HCT116 (cell line): ENCODE measurements at regions not wholly inside any gene's neighbourhood (a gene's known extent, or its start where the extent isn't known, plus 50 kb on each side); places are given as distances from the start of the nearest gene placed in this dataset.
A peak's percentile ranks its signal among the peaks of the same experiment; 100 is the strongest.

Experiments
- ATAC-seq: fragments of 200-7000 bp; cut with Tn5 transposase; 2 replicates; pipeline ENCODE4 v1.9.1; 2020; ENCODE audit warnings: mild to moderate bottlenecking, moderate library complexity
- BruUV-seq: library from RNA; stranded (reverse); fragments of 400-500 nt; replicated peaks from 2 replicates; lab custom pipeline; 2021; lab: Mats Ljungman, UMichigan
- CTCF ChIA-PET: fragments of 300-600 bp; sonication (Branson Sonifier 250); formaldehyde crosslinking; loops from one replicate; lab custom pipeline; 2021; ENCODE audit warnings: antibody characterized with exemption; lab: Charles Lee
- POLR2A ChIA-PET: fragments of 300-600, 350-600 bp; sonication (Branson Sonifier 250); formaldehyde crosslinking; loops from one replicate; lab custom pipeline; 2021; ENCODE audit warnings: antibody characterized with exemption; lab: Charles Lee
- RAD21 ChIA-PET, 2 experiments: fragments of 300-600 bp; sonication (Branson Sonifier 250); formaldehyde crosslinking; loops; one replicate each; lab custom pipeline; 2023; ENCODE audit warnings: low total read pairs in 2 of 2; ENCODE audit not compliant: uncharacterized antibody in 2 of 2, unreplicated experiment in 2 of 2, low non-redundant PET in 1 of 2; lab: Charles Lee
- DNase-seq: peaks from one replicate; pipeline ENCODE4 v3.0.0-alpha.2; 2010; ENCODE audit warnings: low read depth, low spot score
- H2AFZ ChIP-seq: fragments of 200-600 bp; shearing (Covaris generic), sonication (generic); 2 replicates; pipeline ENCODE4 v1.6.1; 2017; ENCODE audit warnings: low read depth, mixed run types, mixed read lengths, antibody characterized with exemption, low read length; ENCODE audit not compliant: poor library complexity, severe bottlenecking
- H3K27ac ChIP-seq: 2 replicates; pipeline ENCODE4 v1.5.1; 2012; ENCODE audit warnings: low read depth, low read length
- H3K27me3 ChIP-seq: fragments of 200-600 bp; sonication (generic); 2 replicates; pipeline ENCODE4 v1.6.1; 2016; ENCODE audit warnings: mixed run types, low read length, mixed read lengths; ENCODE audit not compliant: insufficient read depth
- H3K36me3 ChIP-seq, 2 experiments: fragments of 200-500 bp in 1 of 2; fragments of 200-600 bp in 1 of 2; sonication (Bioruptor generic) in 1 of 2; sonication (generic) in 1 of 2; 2 replicates each; pipeline versions ENCODE4 v1.5.1 to v1.6.1; 2014 to 2016; ENCODE audit warnings: low read length in 2 of 2, inconsistent platforms in 1 of 2, mixed read lengths in 1 of 2, mixed run types in 1 of 2; ENCODE audit not compliant: insufficient read depth in 2 of 2, control insufficient read depth in 1 of 2
- H3K4me1 ChIP-seq, 2 experiments: fragments of 200-600 bp in 1 of 2; sonication (generic) in 1 of 2; 2 replicates each; pipeline versions ENCODE4 v1.5.1 to v1.6.1; 2012 to 2017; ENCODE audit warnings: low read length in 2 of 2, inconsistent platforms in 1 of 2, mild to moderate bottlenecking in 1 of 2, mixed read lengths in 1 of 2, mixed run types in 1 of 2, moderate library complexity in 1 of 2; ENCODE audit not compliant: insufficient read depth in 2 of 2, control insufficient read depth in 1 of 2
- H3K4me2 ChIP-seq: fragments of 200-600 bp; sonication (generic); 2 replicates; pipeline ENCODE4 v1.6.1; 2017; ENCODE audit warnings: mixed run types, low read length, mixed read lengths
- H3K4me3 ChIP-seq, 2 experiments: fragments of 200-600 bp in 1 of 2; sonication (generic) in 1 of 2; replicated peaks in 1 of 2; 2 replicates each; pipeline ENCODE4 v1.5.1; 2011 to 2016; ENCODE audit warnings: low read length in 2 of 2, control low read depth in 1 of 2, low read depth in 1 of 2, mild to moderate bottlenecking in 1 of 2, mixed read lengths in 1 of 2, mixed run types in 1 of 2
- H3K79me2 ChIP-seq: fragments of 200-600 bp; sonication (generic); 2 replicates; pipeline ENCODE4 v1.6.1; 2017; ENCODE audit warnings: mild to moderate bottlenecking, mixed run types, low read length, moderate library complexity, mixed read lengths; ENCODE audit not compliant: insufficient read depth
- H3K9ac ChIP-seq: fragments of 200-600 bp; sonication (generic); 2 replicates; pipeline ENCODE4 v1.6.1; 2016; ENCODE audit warnings: low read length, mixed read lengths
- H3K9me2 ChIP-seq: fragments of 200-600 bp; sonication (generic), shearing (Covaris generic); 2 replicates; pipeline ENCODE4 v1.6.1; 2017; ENCODE audit warnings: mixed run types, mild to moderate bottlenecking, moderate library complexity; ENCODE audit not compliant: insufficient read depth
- H3K9me3 ChIP-seq, 2 experiments: fragments of 200-500 bp in 1 of 2; fragments of 200-600 bp in 1 of 2; sonication (Bioruptor generic) in 1 of 2; sonication (generic) in 1 of 2; 2 replicates each; pipeline ENCODE4 v1.6.1; 2014 to 2017; ENCODE audit warnings: low read length in 2 of 2, mixed read lengths in 2 of 2, inconsistent platforms in 1 of 2, low read depth in 1 of 2, mild to moderate bottlenecking in 1 of 2, mixed run types in 1 of 2, moderate library complexity in 1 of 2; ENCODE audit not compliant: control insufficient read depth in 1 of 2, insufficient read depth in 1 of 2
- H4K20me1 ChIP-seq: fragments of 200-600 bp; sonication (generic), shearing (Covaris generic); 2 replicates; pipeline ENCODE4 v1.6.1; 2017; ENCODE audit warnings: mixed run types, mild to moderate bottlenecking, moderate library complexity; ENCODE audit not compliant: insufficient read depth
- ATF3 ChIP-seq: IDR thresholded peaks from 2 replicates; pipeline ENCODE4 v1.6.1; 2012
- CEBPB ChIP-seq: IDR thresholded peaks from 2 replicates; pipeline ENCODE4 v1.6.1; 2012; ENCODE audit warnings: low read depth
- EGR1 ChIP-seq: IDR thresholded peaks from 2 replicates; pipeline ENCODE4 v1.6.1; 2012; ENCODE audit warnings: low read depth
- ELF1 ChIP-seq: IDR thresholded peaks from 2 replicates; pipeline ENCODE4 v1.6.1; 2012; ENCODE audit warnings: low read depth, borderline replicate concordance
- EZH2 ChIP-seq: fragments of 200-600 bp; sonication (generic); IDR thresholded peaks from 2 replicates; pipeline ENCODE4 v1.6.1; 2017; ENCODE audit warnings: antibody characterized with exemption, mixed run types
- EZH2phosphoT487 ChIP-seq: fragments of 200-600 bp; IDR thresholded peaks from 2 replicates; pipeline ENCODE4 v1.6.1; 2018; ENCODE audit warnings: antibody characterized with exemption, borderline replicate concordance
- FOSL1 ChIP-seq: IDR thresholded peaks from 2 replicates; pipeline ENCODE4 v1.6.1; 2012; ENCODE audit warnings: low read depth
- JUND ChIP-seq: IDR thresholded peaks from 2 replicates; pipeline ENCODE4 v1.6.1; 2012
- MAX ChIP-seq: IDR thresholded peaks from 2 replicates; pipeline ENCODE4 v1.6.1; 2012
- POLR2AphosphoS5 ChIP-seq: IDR thresholded peaks from 2 replicates; pipeline ENCODE4 v1.6.1; 2011; ENCODE audit warnings: mild to moderate bottlenecking, low read depth, low read length, moderate library complexity
- REST ChIP-seq: IDR thresholded peaks from 2 replicates; pipeline ENCODE4 v1.6.1; 2012; ENCODE audit warnings: low read depth
- SIN3A ChIP-seq: IDR thresholded peaks from 2 replicates; pipeline ENCODE4 v1.6.1; 2012; ENCODE audit warnings: low read depth
- SP1 ChIP-seq: IDR thresholded peaks from 2 replicates; pipeline ENCODE4 v1.6.1; 2012; ENCODE audit warnings: low read depth
- TCF7L2 ChIP-seq: IDR thresholded peaks from 2 replicates; pipeline ENCODE4 v1.7.0; 2011; ENCODE audit warnings: borderline replicate concordance, inconsistent platforms; ENCODE audit not compliant: insufficient read depth, insufficient read length; ENCODE audit errors: extremely low read depth
- YY1 ChIP-seq: IDR thresholded peaks from 2 replicates; pipeline ENCODE4 v1.6.1; 2011; ENCODE audit warnings: low read length, low read depth, moderate library complexity, mild to moderate bottlenecking; ENCODE audit not compliant: insufficient replicate concordance; ENCODE audit errors: extremely low read depth
- ZBTB33 ChIP-seq: IDR thresholded peaks from 2 replicates; pipeline ENCODE4 v1.6.1; 2011; ENCODE audit warnings: mild to moderate bottlenecking, low read length, moderate library complexity; ENCODE audit not compliant: insufficient replicate concordance; ENCODE audit errors: extremely low read depth
- ZFX ChIP-seq: fragments of 450-650 bp; IDR thresholded peaks from 2 replicates; pipeline ENCODE4 v1.6.1; 2017
- ZNF274 ChIP-seq: fragments of 200-500 bp; sonication (Bioruptor generic); IDR thresholded peaks from 2 replicates; pipeline ENCODE4 v1.6.1; 2014; ENCODE audit warnings: mild to moderate bottlenecking, low read depth, low read length, inconsistent platforms
- intact Hi-C: fragments of 100-400 bp; cut with micrococcal nuclease; formaldehyde crosslinking; loops from 2 replicates; pipeline ENCODE4 v1.10.0; 2022

GRCh38 chr11:57900320-57900719 is 123.4 kb upstream of the OR9Q1 start (continued):
- TF ChIP-seq MAX (no peak), TCF7L2 (no peak), ZNF274 (no peak), ZBTB33 (no peak), YY1 (no peak)

GRCh38 chr11:57901278-57901677 is 122.4 kb upstream of the OR9Q1 start:
- Histone ChIP-seq H3K4me1 (peaks cover 27 to 41% of the 10 kb centered on the region in 2 experiments), H4K20me1 (no peaks in the 10 kb centered on the region), H3K9me3 (no peaks in the 10 kb centered on the region), H3K4me2 (peak overlapping the region; percentile 26; the same call in 1 of the 2 replicates), H3K27me3 (no peaks in the 10 kb centered on the region), H3K27ac (no peak overlapping the region), H3K4me3 (no peak overlapping the region), H2AFZ (no peak overlapping the region), H3K9me2 (no peaks in the 10 kb centered on the region), H3K36me3 (no peaks in the 10 kb centered on the region), H3K9ac (no peak overlapping the region), H3K79me2 (no peaks in the 10 kb centered on the region)
- intact Hi-C loops: loop anchor here (5.0 to 10.0 kb wide), 3 partner anchors 64 to 554 kb away; no protein-coding TSS in a partner anchor
- no peak for ATAC-seq
- RAD21 ChIA-PET: no interaction called here
- DNase-seq: no peak
- POLR2A ChIA-PET: no interaction called here
- CTCF ChIA-PET: no interaction called here
- BruUV-seq: no TSS peak
- TF ChIP-seq ZFX: no peak
- no peak for TF ChIP-seq ZBTB33
- TF ChIP-seq EZH2: no peak
- no peak for TF ChIP-seq EZH2phosphoT487
- TF ChIP-seq CEBPB: no peak
- no peak for TF ChIP-seq YY1
- no peak for TF ChIP-seq SIN3A
- no peak for TF ChIP-seq FOSL1
- TF ChIP-seq POLR2AphosphoS5: no peak
- TF ChIP-seq ELF1: no peak
- no peak for TF ChIP-seq JUND
- no peak for TF ChIP-seq EGR1
- TF ChIP-seq SP1: no peak
- no peak for TF ChIP-seq ATF3
- no peak for TF ChIP-seq ZNF274
- TF ChIP-seq REST: no peak
